Fibroblast of lung (primary cell): ENCODE measurements at regions not wholly inside any gene's neighbourhood (a gene's known extent, or its start where the extent isn't known, plus 50 kb on each side); places are given as distances from the start of the nearest gene placed in this dataset.

Source experiments
- DNase-seq, 2 donors: peaks; one replicate each; pipeline versions ENCODE4 v3.0.0 to v3.0.0-alpha.2; 2010; ENCODE audit warnings: low read depth in 2 of 2
- H2AFZ ChIP-seq: 2 replicates; pipeline ENCODE4 v1.5.1; 2012; ENCODE audit warnings: low read length, control low read depth, inconsistent platforms
- H3K27ac ChIP-seq: 2 replicates; pipeline ENCODE4 v1.5.1; 2011; ENCODE audit warnings: low read length, control low read depth; ENCODE audit not compliant: insufficient read depth
- H3K27me3 ChIP-seq: 2 replicates; pipeline ENCODE4 v1.5.1; 2011; ENCODE audit warnings: mild to moderate bottlenecking, low read length; ENCODE audit not compliant: control insufficient read depth, insufficient read depth
- H3K36me3 ChIP-seq: 2 replicates; pipeline ENCODE4 v1.5.1; 2011; ENCODE audit warnings: low read length; ENCODE audit not compliant: control insufficient read depth, insufficient read depth
- H3K4me1 ChIP-seq: 2 replicates; pipeline ENCODE4 v1.5.1; 2011; ENCODE audit warnings: low read length; ENCODE audit not compliant: control insufficient read depth, insufficient read depth; ENCODE audit errors: extremely low read depth
- H3K4me2 ChIP-seq: 2 replicates; pipeline ENCODE4 v1.5.1; 2011; ENCODE audit warnings: low read length, control low read depth; ENCODE audit not compliant: insufficient read depth; ENCODE audit errors: extremely low read depth
- H3K4me3 ChIP-seq, 4 experiments: fragments of 200-600 bp in 1 of 4; sonication (generic) in 1 of 4; replicated peaks in 1 of 4; 2 replicates each; pipeline ENCODE4 v1.5.1; 2011 to 2016; ENCODE audit warnings: low read length in 4 of 4, low read depth in 3 of 4, mild to moderate bottlenecking in 3 of 4, control low read depth in 2 of 4, inconsistent platforms in 1 of 4, mixed read lengths in 1 of 4; ENCODE audit not compliant: insufficient read depth in 1 of 4; ENCODE audit errors: control extremely low read depth in 1 of 4
- H3K79me2 ChIP-seq: 2 replicates; pipeline ENCODE4 v1.5.1; 2012; ENCODE audit warnings: mild to moderate bottlenecking, low read length, inconsistent platforms; ENCODE audit not compliant: control insufficient read depth, insufficient read depth
- H3K9ac ChIP-seq: 2 replicates; pipeline ENCODE4 v1.5.1; 2011; ENCODE audit warnings: mild to moderate bottlenecking, low read length, control low read depth; ENCODE audit not compliant: insufficient read depth
- H3K9me3 ChIP-seq: 2 replicates; pipeline ENCODE4 v1.5.1; 2012; ENCODE audit warnings: low read depth, low read length; ENCODE audit not compliant: control insufficient read depth, insufficient read depth
- H4K20me1 ChIP-seq: 2 replicates; pipeline ENCODE4 v1.5.1; 2011; ENCODE audit warnings: low read length; ENCODE audit not compliant: control insufficient read depth, insufficient read depth; ENCODE audit errors: extremely low read depth
- EZH2 ChIP-seq: IDR thresholded peaks from 2 replicates; pipeline ENCODE4 v1.5.1; 2012; ENCODE audit warnings: low read length, control low read depth, mild to moderate bottlenecking; ENCODE audit errors: missing control alignments
- TF ChIP-seq, protein P1 (sequence below), 2 donors: IDR thresholded peaks in 1 of 2; conservative IDR thresholded peaks in 1 of 2; 1 replicate in 1 of 2; 2 replicates in 1 of 2; pipeline ENCODE4 v1.5.1; 2011 to 2012; ENCODE audit warnings: low read length in 2 of 2, control low read depth in 1 of 2, inconsistent platforms in 1 of 2, low read depth in 1 of 2, mild to moderate bottlenecking in 1 of 2

DNA sequence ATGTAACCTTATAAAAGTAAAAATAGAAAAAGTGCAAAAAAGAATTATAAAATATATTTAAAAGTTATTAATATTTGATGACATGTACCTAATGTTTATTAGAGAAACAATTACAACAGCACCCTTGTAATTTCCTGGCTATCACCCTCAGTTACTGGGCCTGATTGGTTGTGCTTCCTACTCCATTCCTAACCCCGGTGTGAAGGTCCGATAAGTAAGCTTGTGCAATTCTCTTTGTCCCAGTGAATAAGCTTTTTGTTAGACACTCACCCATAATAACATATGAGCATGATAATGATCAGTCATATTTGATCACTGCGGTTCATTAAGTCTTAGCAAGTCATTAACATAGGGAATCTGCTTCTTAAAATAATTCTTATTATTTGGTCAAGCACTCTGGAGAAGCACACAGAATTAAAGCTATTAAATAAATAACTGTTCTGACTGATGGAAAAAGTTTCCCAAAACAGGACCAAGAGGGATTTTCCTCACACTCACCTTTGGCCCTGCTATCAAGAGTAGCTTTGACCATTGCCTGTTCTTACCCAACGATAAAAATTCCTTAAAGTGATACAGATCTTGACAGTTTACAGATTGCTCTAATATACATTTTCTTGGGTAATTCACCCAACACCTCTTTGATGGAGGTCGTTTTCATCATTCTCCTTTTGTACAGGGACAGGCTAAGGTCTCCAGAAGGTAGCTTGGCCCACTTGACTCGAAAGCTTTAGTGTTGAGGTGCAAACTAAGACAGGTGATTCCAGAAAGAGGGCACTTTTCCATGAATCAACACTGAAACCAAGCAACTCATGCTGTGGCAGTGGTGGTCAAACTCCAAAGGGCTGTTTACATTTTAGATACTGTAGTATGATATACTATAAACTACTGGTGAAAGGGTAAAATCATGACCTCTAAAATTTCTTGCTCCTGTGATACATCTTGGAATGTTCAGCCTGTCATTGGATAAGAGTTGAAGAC, 543.0 kb upstream of the KCNMB2 start:
- Histone ChIP-seq H3K27ac (no peak overlapping the region), H3K79me2 (no peaks in the 10 kb centered on the region), H3K4me1 (no peaks in the 10 kb centered on the region), H3K4me3 (no peak overlapping the region), H2AFZ (no peak overlapping the region), H3K36me3 (no peaks in the 10 kb centered on the region), H4K20me1 (no peaks in the 10 kb centered on the region), H3K27me3 (no peaks in the 10 kb centered on the region), H3K4me2 (no peak overlapping the region), H3K9ac (no peak overlapping the region), H3K9me3 (no peaks in the 10 kb centered on the region)
- no peak for DNase-seq
- TF ChIP-seq, protein P1, sequence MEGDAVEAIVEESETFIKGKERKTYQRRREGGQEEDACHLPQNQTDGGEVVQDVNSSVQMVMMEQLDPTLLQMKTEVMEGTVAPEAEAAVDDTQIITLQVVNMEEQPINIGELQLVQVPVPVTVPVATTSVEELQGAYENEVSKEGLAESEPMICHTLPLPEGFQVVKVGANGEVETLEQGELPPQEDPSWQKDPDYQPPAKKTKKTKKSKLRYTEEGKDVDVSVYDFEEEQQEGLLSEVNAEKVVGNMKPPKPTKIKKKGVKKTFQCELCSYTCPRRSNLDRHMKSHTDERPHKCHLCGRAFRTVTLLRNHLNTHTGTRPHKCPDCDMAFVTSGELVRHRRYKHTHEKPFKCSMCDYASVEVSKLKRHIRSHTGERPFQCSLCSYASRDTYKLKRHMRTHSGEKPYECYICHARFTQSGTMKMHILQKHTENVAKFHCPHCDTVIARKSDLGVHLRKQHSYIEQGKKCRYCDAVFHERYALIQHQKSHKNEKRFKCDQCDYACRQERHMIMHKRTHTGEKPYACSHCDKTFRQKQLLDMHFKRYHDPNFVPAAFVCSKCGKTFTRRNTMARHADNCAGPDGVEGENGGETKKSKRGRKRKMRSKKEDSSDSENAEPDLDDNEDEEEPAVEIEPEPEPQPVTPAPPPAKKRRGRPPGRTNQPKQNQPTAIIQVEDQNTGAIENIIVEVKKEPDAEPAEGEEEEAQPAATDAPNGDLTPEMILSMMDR (conservative IDR thresholded peaks at IDR 0.05 in 1 of 2, IDR thresholded peaks at IDR 0.05 in 1 of 2; ENCODE audit: low read depth in 1 of 2, low read length in 2 of 2): no peak
- TF ChIP-seq EZH2: no peak

DNA sequence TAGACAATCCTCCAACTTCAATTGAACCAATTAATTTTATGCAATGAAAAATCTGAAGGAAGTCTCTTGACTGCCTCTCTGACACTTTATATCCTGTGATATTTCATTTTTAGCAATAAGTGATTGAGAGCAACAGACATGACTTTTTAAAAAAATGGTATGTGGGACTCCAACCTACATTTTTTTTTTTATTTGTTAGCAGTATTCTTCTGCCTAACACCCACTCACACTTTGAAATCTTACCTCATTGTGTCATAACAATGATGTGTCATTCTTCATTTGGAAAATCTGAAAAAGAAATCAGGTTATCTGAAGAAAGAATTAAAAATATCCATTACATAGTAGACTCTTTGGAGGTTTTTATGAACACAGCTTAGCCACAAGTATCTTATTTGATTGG, 541.3 kb upstream of the KCNMB2 start:
- Histone ChIP-seq H4K20me1 (no peaks in the 10 kb centered on the region), H3K4me3 (no peak overlapping the region), H3K36me3 (no peaks in the 10 kb centered on the region), H3K9me3 (no peaks in the 10 kb centered on the region), H3K27me3 (no peaks in the 10 kb centered on the region), H2AFZ (no peak overlapping the region), H3K9ac (no peak overlapping the region), H3K27ac (no peak overlapping the region), H3K4me1 (no peaks in the 10 kb centered on the region), H3K4me2 (no peak overlapping the region), H3K79me2 (no peaks in the 10 kb centered on the region)
- peak in 1 of 2 donors; percentile 72 for DNase-seq
- TF ChIP-seq, protein P1 (conservative IDR thresholded peaks at IDR 0.05 in 1 of 2, IDR thresholded peaks at IDR 0.05 in 1 of 2; ENCODE audit: low read depth in 1 of 2, low read length in 2 of 2): no peak
- no peak for TF ChIP-seq EZH2

DNA sequence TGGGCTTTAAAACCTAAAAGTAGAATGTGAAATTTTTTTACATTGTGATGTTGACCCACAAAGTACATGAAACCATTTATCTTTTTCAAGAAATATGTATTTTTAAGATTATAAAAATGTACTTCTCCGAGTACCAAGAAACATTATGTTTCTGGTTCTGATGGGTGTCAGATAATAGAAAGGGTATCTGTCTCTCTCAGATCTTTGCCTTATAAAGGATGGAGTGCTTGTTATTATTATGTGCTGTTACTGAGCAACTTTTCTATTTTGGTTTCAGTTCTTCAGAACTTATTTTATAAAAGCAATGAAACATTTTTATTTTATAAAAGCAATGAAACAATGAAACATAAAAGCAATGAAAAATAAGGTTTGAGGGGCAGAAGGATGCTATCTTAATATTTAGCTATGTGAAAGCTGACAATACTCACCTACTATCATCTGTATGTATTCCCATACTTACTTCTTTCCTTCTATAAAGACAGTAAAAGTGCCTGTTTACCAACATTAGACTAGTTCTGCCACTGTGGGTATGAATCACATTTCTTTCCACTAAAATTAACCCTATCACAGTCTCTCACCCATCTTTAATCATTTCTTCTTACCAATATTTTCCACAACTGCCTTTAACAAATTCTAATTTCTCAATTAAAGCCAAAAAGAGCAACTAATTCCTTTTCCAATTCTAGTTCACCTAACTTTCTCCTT, 540.7 kb upstream of the KCNMB2 start:
- no peaks in the 10 kb centered on the region for H3K9me3 ChIP-seq
- H3K79me2 ChIP-seq: no peaks in the 10 kb centered on the region
- no peak overlapping the region for H3K9ac ChIP-seq
- H4K20me1 ChIP-seq: no peaks in the 10 kb centered on the region
- H3K36me3 ChIP-seq: no peaks in the 10 kb centered on the region
- H3K27ac ChIP-seq: no peak overlapping the region
- H3K4me3 ChIP-seq: no peak overlapping the region
- H3K4me2 ChIP-seq: peak overlapping the region; percentile 25
- no peaks in the 10 kb centered on the region for H3K4me1 ChIP-seq
- H2AFZ ChIP-seq: no peak overlapping the region
- TF ChIP-seq EZH2: no peak
- TF ChIP-seq, protein P1 (conservative IDR thresholded peaks at IDR 0.05 in 1 of 2, IDR thresholded peaks at IDR 0.05 in 1 of 2; ENCODE audit: low read depth in 1 of 2, low read length in 2 of 2): no peak
- H3K27me3 ChIP-seq: no peaks in the 10 kb centered on the region
- DNase-seq: no peak
